ENCODE measurements at regions not wholly inside any gene's neighbourhood (a gene's known extent, or its start where the extent isn't known, plus 50 kb on each side); places are given as distances from the start of the nearest gene placed in this dataset.

GRCh38 chr12:98262902-98263301, 252.5 kb upstream of the TMPO start:
- TF ChIP-seq CTCF (IDR thresholded peaks at IDR 0.05) = no peak
- TF ChIP-seq PBX3 (IDR thresholded peaks at IDR 0.05) = no peak
- TF ChIP-seq SIN3A (IDR thresholded peaks at IDR 0.05; ENCODE audit: borderline replicate concordance, low read depth, low read length) = no peak
- no peak for TF ChIP-seq POLR2AphosphoS5 (IDR thresholded peaks at IDR 0.05; ENCODE audit: low read depth, low read length)
- TF ChIP-seq REST (IDR thresholded peaks at IDR 0.05; ENCODE audit: low read depth, low read length) = no peak
- TF ChIP-seq JUND (IDR thresholded peaks at IDR 0.05) = no peak
- no peak for TF ChIP-seq USF2 (IDR thresholded peaks at IDR 0.05; ENCODE audit: borderline replicate concordance, low read depth, low read length)

All from SK-N-SH (cell line).